Smooth muscle cell (in vitro differentiated cells): ENCODE measurements at regions not wholly inside any gene's neighbourhood (a gene's known extent, or its start where the extent isn't known, plus 50 kb on each side); places are given as distances from the start of the nearest gene placed in this dataset.

ENCODE experiments used
- DNase-seq: peaks from one replicate; lab custom pipeline; 2025; ENCODE audit not compliant: unreplicated experiment; lab: John Stamatoyannopoulos, UW
- H2AFZ ChIP-seq: fragments of 200-600 bp; sonication (generic); 2 replicates; pipeline ENCODE4 v1.6.0; 2016; ENCODE audit warnings: antibody characterized with exemption, low read depth, mild to moderate bottlenecking
- H3F3A ChIP-seq: fragments of 200-600 bp; sonication (generic); 2 replicates; pipeline ENCODE4 v1.6.0; 2017; ENCODE audit warnings: antibody characterized with exemption, low read depth
- H3K27ac ChIP-seq: fragments of 200-600 bp; sonication (generic); 2 replicates; pipeline ENCODE4 v1.5.1; 2016; ENCODE audit warnings: low read depth, mild to moderate bottlenecking
- H3K27me3 ChIP-seq: fragments of 200-600 bp; sonication (generic); 2 replicates; pipeline ENCODE4 v1.6.1; 2016; ENCODE audit warnings: low read depth, mild to moderate bottlenecking
- H3K36me3 ChIP-seq: fragments of 200-600 bp; sonication (generic); 2 replicates; pipeline ENCODE4 v1.5.1; 2016; ENCODE audit warnings: low read depth
- H3K4me1 ChIP-seq: fragments of 200-600 bp; sonication (generic); 2 replicates; pipeline ENCODE4 v1.5.1; 2016; ENCODE audit warnings: low read depth
- H3K4me2 ChIP-seq: fragments of 200-600 bp; sonication (generic); 2 replicates; pipeline ENCODE4 v1.6.0; 2016; ENCODE audit warnings: mild to moderate bottlenecking
- H3K4me3 ChIP-seq: fragments of 200-600 bp; sonication (generic); 2 replicates; pipeline ENCODE4 v1.5.1; 2016; ENCODE audit warnings: mild to moderate bottlenecking
- H3K79me2 ChIP-seq: fragments of 200-600 bp; sonication (generic); 2 replicates; pipeline ENCODE4 v1.6.0; 2016; ENCODE audit warnings: low read depth, mild to moderate bottlenecking
- H3K9ac ChIP-seq: fragments of 200-600 bp; sonication (generic); 2 replicates; pipeline ENCODE4 v1.6.0; 2016; ENCODE audit warnings: low read depth
- H3K9me3 ChIP-seq: fragments of 200-600 bp; sonication (generic); replicated peaks from 2 replicates; pipeline ENCODE4 v1.5.1; 2016; ENCODE audit warnings: low read depth
- H4K20me1 ChIP-seq: fragments of 200-600 bp; sonication (generic); 2 replicates; pipeline ENCODE4 v1.6.0; 2016; ENCODE audit warnings: low read depth
- WGBS: methylation state at CpG from one replicate; pipeline ENCODE4 v1.1.7; 2016; ENCODE audit warnings: low lambda C conversion rate; 5-methylcytosine and 5-hydroxymethylcytosine counted together
- TF ChIP-seq, protein P1 (sequence below): fragments of 200-600 bp; sonication (generic); IDR thresholded peaks from 2 replicates; pipeline ENCODE4 v1.5.1; 2017; ENCODE audit warnings: borderline replicate concordance, mild to moderate bottlenecking, antibody characterized with exemption; ENCODE audit not compliant: insufficient read depth, poor library complexity, severe bottlenecking

DNA sequence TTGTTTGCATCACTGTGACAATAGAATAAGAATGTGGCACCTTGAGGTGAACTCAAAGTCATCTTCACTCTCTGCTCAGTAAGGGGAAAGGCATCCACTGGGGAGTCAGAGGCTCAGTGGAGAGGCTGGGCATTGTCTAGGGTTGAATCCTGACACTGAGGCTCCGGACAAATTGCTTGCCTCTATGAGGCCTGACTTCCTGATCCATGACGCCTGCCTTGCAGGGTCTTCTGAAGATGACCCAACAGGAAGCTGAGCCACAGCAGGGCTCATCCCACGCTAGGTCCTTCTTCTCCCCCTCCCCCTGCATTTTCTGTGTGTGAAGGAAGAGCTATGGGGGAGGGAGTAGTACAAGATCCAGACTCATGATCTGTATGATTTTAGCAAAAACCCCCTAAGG lies 265.1 kb downstream of the SH3BP4 start:
- Histone ChIP-seq H3K79me2 (no peaks in the 10 kb centered on the region), H4K20me1 (no peaks in the 10 kb centered on the region), H3F3A (no peaks in the 10 kb centered on the region), H3K36me3 (no peaks in the 10 kb centered on the region), H3K4me1 (no peaks in the 10 kb centered on the region), H3K27me3 (no peaks in the 10 kb centered on the region), H3K9ac (no peak overlapping the region), H3K4me2 (peak overlapping the region; percentile 52), H2AFZ (peak overlapping the region; percentile 32), H3K4me3 (no peak overlapping the region), H3K27ac (peak overlapping the region; percentile 43), H3K9me3 (no peaks in the 10 kb centered on the region)
- 21% methylated on average over 3 of the region's 3 CpGs for WGBS
- DNase-seq: no peak
- TF ChIP-seq, protein P1, sequence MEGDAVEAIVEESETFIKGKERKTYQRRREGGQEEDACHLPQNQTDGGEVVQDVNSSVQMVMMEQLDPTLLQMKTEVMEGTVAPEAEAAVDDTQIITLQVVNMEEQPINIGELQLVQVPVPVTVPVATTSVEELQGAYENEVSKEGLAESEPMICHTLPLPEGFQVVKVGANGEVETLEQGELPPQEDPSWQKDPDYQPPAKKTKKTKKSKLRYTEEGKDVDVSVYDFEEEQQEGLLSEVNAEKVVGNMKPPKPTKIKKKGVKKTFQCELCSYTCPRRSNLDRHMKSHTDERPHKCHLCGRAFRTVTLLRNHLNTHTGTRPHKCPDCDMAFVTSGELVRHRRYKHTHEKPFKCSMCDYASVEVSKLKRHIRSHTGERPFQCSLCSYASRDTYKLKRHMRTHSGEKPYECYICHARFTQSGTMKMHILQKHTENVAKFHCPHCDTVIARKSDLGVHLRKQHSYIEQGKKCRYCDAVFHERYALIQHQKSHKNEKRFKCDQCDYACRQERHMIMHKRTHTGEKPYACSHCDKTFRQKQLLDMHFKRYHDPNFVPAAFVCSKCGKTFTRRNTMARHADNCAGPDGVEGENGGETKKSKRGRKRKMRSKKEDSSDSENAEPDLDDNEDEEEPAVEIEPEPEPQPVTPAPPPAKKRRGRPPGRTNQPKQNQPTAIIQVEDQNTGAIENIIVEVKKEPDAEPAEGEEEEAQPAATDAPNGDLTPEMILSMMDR: no peak

DNA sequence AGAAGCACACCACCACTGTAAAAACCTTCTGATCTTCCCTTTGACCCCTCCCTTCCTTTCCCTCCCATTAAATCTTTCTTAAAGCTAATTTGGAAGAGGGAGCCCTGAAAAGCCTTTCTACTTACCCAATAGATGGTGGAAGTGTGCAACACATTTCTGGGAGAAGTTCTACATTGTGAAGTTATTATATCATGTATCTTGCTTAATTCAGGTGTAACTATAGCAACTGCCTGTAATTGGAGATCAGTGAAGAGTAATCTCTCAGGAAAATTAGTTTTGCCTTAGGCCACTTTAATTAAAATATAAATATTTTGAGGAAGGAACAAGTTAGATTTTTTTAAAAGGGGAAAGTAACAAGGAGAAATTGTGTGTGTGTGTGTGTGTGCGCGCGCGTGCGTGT lies 266.0 kb downstream of the SH3BP4 start:
- Histone ChIP-seq H4K20me1 (no peaks in the 10 kb centered on the region), H3K4me3 (no peak overlapping the region), H3K27me3 (no peaks in the 10 kb centered on the region), H2AFZ (no peak overlapping the region), H3K4me2 (no peak overlapping the region), H3K9ac (no peak overlapping the region), H3K36me3 (no peaks in the 10 kb centered on the region), H3K4me1 (peaks cover 1% of the 10 kb centered on the region), H3K27ac (no peak overlapping the region), H3K79me2 (no peaks in the 10 kb centered on the region), H3F3A (no peaks in the 10 kb centered on the region), H3K9me3 (no peaks in the 10 kb centered on the region)
- TF ChIP-seq, protein P1: no peak
- no peak for DNase-seq
- WGBS: 95% methylated on average over 5 of the region's 5 CpGs

DNA sequence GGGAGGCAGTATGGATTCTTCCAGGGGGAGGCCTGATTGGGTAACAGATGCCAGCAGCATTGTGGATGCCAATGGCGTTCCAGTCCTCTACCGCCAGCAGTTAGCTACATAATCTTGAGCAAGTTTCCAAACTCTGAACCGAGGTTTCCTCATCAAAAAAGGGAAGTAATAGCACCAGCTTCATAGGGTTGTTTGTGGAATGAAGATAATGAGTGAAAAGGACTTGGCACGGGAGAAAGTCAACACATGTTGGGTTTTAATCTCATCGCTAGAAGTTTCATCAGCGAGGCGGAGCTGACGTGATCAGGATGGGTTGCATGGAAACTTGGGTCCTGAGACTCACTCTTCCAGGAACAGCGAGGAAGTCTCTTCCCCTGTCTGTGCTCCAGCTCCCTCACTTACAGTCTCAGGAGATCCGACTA lies 266.7 kb downstream of the SH3BP4 start:
- H3K9ac ChIP-seq: no peak overlapping the region
- H3K4me3 ChIP-seq: no peak overlapping the region

DNA sequence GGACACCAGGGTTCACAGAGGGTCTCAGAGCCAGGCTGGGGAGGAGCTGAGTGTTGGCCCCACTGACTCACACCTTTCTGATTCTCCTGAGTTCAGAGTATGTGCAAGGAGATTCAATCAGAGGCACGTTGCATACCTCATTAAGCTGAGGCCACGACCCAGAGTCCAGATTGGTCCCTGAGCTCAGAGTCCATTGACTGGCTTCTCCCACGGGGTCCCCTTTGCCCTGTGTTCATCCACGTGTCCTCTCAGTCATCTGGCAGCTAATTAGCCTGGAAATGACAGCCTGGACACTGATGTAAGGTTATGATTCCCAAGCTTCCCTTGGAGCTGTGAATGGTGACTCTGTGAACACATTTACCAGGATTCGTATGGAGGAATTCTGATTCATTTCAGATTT lies 267.2 kb downstream of the SH3BP4 start:
- WGBS: 90% methylated on average over 5 of the region's 5 CpGs
- H3K4me1 ChIP-seq: peaks cover 5% of the 10 kb centered on the region
- H3K9me3 ChIP-seq: no peaks in the 10 kb centered on the region
- no peaks in the 10 kb centered on the region for H4K20me1 ChIP-seq
- no peak for DNase-seq
- no peaks in the 10 kb centered on the region for H3K27me3 ChIP-seq
- H3K4me3 ChIP-seq: no peak overlapping the region
- TF ChIP-seq, protein P1: no peak
- H2AFZ ChIP-seq: no peak overlapping the region
- no peak overlapping the region for H3K9ac ChIP-seq
- no peaks in the 10 kb centered on the region for H3F3A ChIP-seq
- no peak overlapping the region for H3K4me2 ChIP-seq
- no peak overlapping the region for H3K27ac ChIP-seq
- no peaks in the 10 kb centered on the region for H3K36me3 ChIP-seq
- H3K79me2 ChIP-seq: no peaks in the 10 kb centered on the region

More for the DNA sequence above, 266.7 kb downstream of the SH3BP4 start:
- no peaks in the 10 kb centered on the region for H4K20me1 ChIP-seq
- H3K4me2 ChIP-seq: no peak overlapping the region
- 94% methylated on average over 10 of the region's 10 CpGs for WGBS
- H3K27ac ChIP-seq: no peak overlapping the region
- H3K27me3 ChIP-seq: no peaks in the 10 kb centered on the region
- DNase-seq: no peak
- TF ChIP-seq, protein P1: no peak
- no peaks in the 10 kb centered on the region for H3K79me2 ChIP-seq
- no peaks in the 10 kb centered on the region for H3K9me3 ChIP-seq
- no peaks in the 10 kb centered on the region for H3K36me3 ChIP-seq
- H3F3A ChIP-seq: no peaks in the 10 kb centered on the region
- peaks cover 5% of the 10 kb centered on the region for H3K4me1 ChIP-seq
- H2AFZ ChIP-seq: no peak overlapping the region
